Epithelial cell of prostate (primary cell): ENCODE measurements at regions not wholly inside any gene's neighbourhood (a gene's known extent, or its start where the extent isn't known, plus 50 kb on each side); places are given as distances from the start of the nearest gene placed in this dataset.

Source experiments
- DNase-seq: peaks from one replicate; pipeline ENCODE4 v3.0.0-alpha.2; 2011; ENCODE audit warnings: low read depth, low spot score
- H3K27ac ChIP-seq: fragments of 450-650 bp; 2 replicates; pipeline ENCODE4 v1.5.1; 2017; ENCODE audit warnings: mild to moderate bottlenecking

GRCh38 chr3:148583793-148584192 lies 113.9 kb upstream of the AGTR1 start:
- no peak for DNase-seq

GRCh38 chr3:148584438-148584837 lies 113.3 kb upstream of the AGTR1 start:
- no peak overlapping the region for H3K27ac ChIP-seq
- DNase-seq, result no peak

More at GRCh38 chr3:148583793-148584192, 113.9 kb upstream of the AGTR1 start:
- H3K27ac ChIP-seq, result no peak overlapping the region

- no peak overlapping the region for H3K27ac ChIP-seq
- no peak for DNase-seq
Measured at GRCh38 chr3:148585671-148586379, 111.9 kb upstream of the AGTR1 start.

GRCh38 chr3:148588291-148588690 lies 109.4 kb upstream of the AGTR1 start:
- H3K27ac ChIP-seq, result no peak overlapping the region
- DNase-seq, result no peak

- H3K27ac ChIP-seq, result no peak overlapping the region
- no peak for DNase-seq
Measured at GRCh38 chr3:148591525-148591924, 106.2 kb upstream of the AGTR1 start.

GRCh38 chr3:148598619-148599018 lies 99.1 kb upstream of the AGTR1 start:
- H3K27ac ChIP-seq, result no peak overlapping the region
- DNase-seq, result no peak

- no peak overlapping the region for H3K27ac ChIP-seq
- DNase-seq, result no peak
Measured at GRCh38 chr3:148599481-148599880, 98.2 kb upstream of the AGTR1 start.

GRCh38 chr3:148600440-148600839 lies 97.3 kb upstream of the AGTR1 start:
- no peak for DNase-seq
- H3K27ac ChIP-seq, result no peak overlapping the region

- no peak overlapping the region for H3K27ac ChIP-seq
- no peak for DNase-seq
Measured at GRCh38 chr3:148600902-148601765, 96.6 kb upstream of the AGTR1 start.

GRCh38 chr3:148601766-148602685 lies 95.7 kb upstream of the AGTR1 start:
- no peak overlapping the region for H3K27ac ChIP-seq
- no peak for DNase-seq

- no peak for DNase-seq
- H3K27ac ChIP-seq, result no peak overlapping the region
Measured at GRCh38 chr3:148604270-148605085, 93.2 kb upstream of the AGTR1 start.

GRCh38 chr3:148605521-148605920 lies 92.2 kb upstream of the AGTR1 start:
- H3K27ac ChIP-seq, result no peak overlapping the region
- DNase-seq, result no peak

GRCh38 chr3:148606979-148607378 lies 90.7 kb upstream of the AGTR1 start:
- DNase-seq, result no peak
- H3K27ac ChIP-seq, result no peak overlapping the region

- DNase-seq, result no peak
- no peak overlapping the region for H3K27ac ChIP-seq
Measured at GRCh38 chr3:148607491-148607890, 90.2 kb upstream of the AGTR1 start.

GRCh38 chr3:148612278-148612677 lies 85.4 kb upstream of the AGTR1 start:
- no peak overlapping the region for H3K27ac ChIP-seq
- DNase-seq, result no peak

- no peak overlapping the region for H3K27ac ChIP-seq
- no peak for DNase-seq
Measured at GRCh38 chr3:148615382-148615781, 82.3 kb upstream of the AGTR1 start.

- no peak overlapping the region for H3K27ac ChIP-seq
- DNase-seq, result no peak
Measured at GRCh38 chr3:148625095-148625736, 72.5 kb upstream of the AGTR1 start.

GRCh38 chr3:148625991-148626390 lies 71.7 kb upstream of the AGTR1 start:
- no peak overlapping the region for H3K27ac ChIP-seq
- DNase-seq, result no peak

GRCh38 chr3:148629006-148629405 lies 68.7 kb upstream of the AGTR1 start:
- no peak overlapping the region for H3K27ac ChIP-seq
- no peak for DNase-seq
